HepG2 (cell line): ENCODE measurements at regions not wholly inside any gene's neighbourhood (a gene's known extent, or its start where the extent isn't known, plus 50 kb on each side); places are given as distances from the start of the nearest gene placed in this dataset.

Experiments used
- ATAC-seq: fragments of 200-7000 bp; cut with Tn5 transposase; 3 replicates; pipeline ENCODE4 v1.9.1; 2020; ENCODE audit warnings: mild to moderate bottlenecking, moderate library complexity
- BruUV-seq: library from RNA; stranded (reverse); fragments of 400-500 nt; replicated peaks from 2 replicates; lab custom pipeline; 2021; lab: Mats Ljungman, UMichigan
- CTCF ChIA-PET: fragments of 300-600 bp; formaldehyde crosslinking; extraction: SDS; loops from one replicate; lab custom pipeline; 2021; ENCODE audit warnings: low total read pairs, inconsistent platforms, low intra/inter-chr PET ratio; lab: Yijun Ruan, JAX
- POLR2A ChIA-PET: fragments of 350-600 bp; sonication (Branson Sonifier 250); formaldehyde crosslinking; loops from one replicate; lab custom pipeline; 2020; ENCODE audit warnings: antibody characterized with exemption, inconsistent platforms; lab: Yijun Ruan, JAX
- DNase-seq: peaks from one replicate; pipeline ENCODE4 v3.0.0-alpha.2; 2015; ENCODE audit warnings: low spot score
- FAIRE-seq: peaks from 3 replicates; lab custom pipeline; 2011; peaks lifted over from hg19 to GRCh38; lab: Jason Lieb, UNC
- H2AFZ ChIP-seq: one replicate; pipeline ENCODE4 v1.6.1; 2011; ENCODE audit warnings: low read length, inconsistent platforms
- H3K27ac ChIP-seq: fragments of 300-600 bp; 3 replicates; pipeline ENCODE4 v1.8.0; 2011; ENCODE audit warnings: mixed run types, mild to moderate bottlenecking, mixed read lengths, low read length, inconsistent platforms; ENCODE audit not compliant: insufficient read depth; ENCODE audit errors: extremely low read length
- H3K27me3 ChIP-seq, 2 experiments: fragments of 200-600 bp in 1 of 2; 2 replicates in 1 of 2; 3 replicates in 1 of 2; pipeline versions ENCODE4 v1.6.0 to v1.8.0; 2011; ENCODE audit warnings: low read length in 2 of 2, mild to moderate bottlenecking in 2 of 2, moderate library complexity in 2 of 2, inconsistent platforms in 1 of 2; ENCODE audit not compliant: insufficient read depth in 2 of 2, control insufficient read depth in 1 of 2
- H3K36me3 ChIP-seq, 2 experiments: fragments of 200-600 bp in 1 of 2; replicated peaks in 1 of 2; 2 replicates in 1 of 2; 3 replicates in 1 of 2; pipeline versions ENCODE4 v1.5.1 to v1.8.0; 2011; ENCODE audit warnings: low read length in 2 of 2, inconsistent platforms in 1 of 2; ENCODE audit not compliant: insufficient read depth in 2 of 2, control insufficient read depth in 1 of 2
- H3K4me1 ChIP-seq: 2 replicates; pipeline ENCODE4 v1.5.1; 2012; ENCODE audit warnings: low read length, inconsistent platforms; ENCODE audit not compliant: insufficient read depth
- H3K4me2 ChIP-seq: 2 replicates; pipeline ENCODE4 v1.6.0; 2011; ENCODE audit warnings: low read depth, low read length, inconsistent platforms
- H3K4me3 ChIP-seq, 3 experiments: fragments of 200-600 bp in 1 of 3; sonication (generic), shearing (Covaris generic) in 1 of 3; replicated peaks in 1 of 3; 2 replicates each; pipeline ENCODE4 v1.5.1; 2011 to 2016; ENCODE audit warnings: low read length in 3 of 3, inconsistent platforms in 2 of 3, low read depth in 2 of 3, mild to moderate bottlenecking in 2 of 3, control low read depth in 1 of 3, mixed read lengths in 1 of 3; ENCODE audit not compliant: insufficient read depth in 1 of 3
- H3K79me2 ChIP-seq: one replicate; pipeline ENCODE4 v1.6.1; 2011; ENCODE audit warnings: low read length, inconsistent platforms; ENCODE audit not compliant: insufficient read depth
- H3K9ac ChIP-seq: 2 replicates; pipeline ENCODE4 v1.6.0; 2011; ENCODE audit warnings: mild to moderate bottlenecking, low read depth, low read length, inconsistent platforms; ENCODE audit not compliant: insufficient read depth
- H3K9me3 ChIP-seq: 2 replicates; pipeline ENCODE4 v1.5.1; 2012; ENCODE audit warnings: mild to moderate bottlenecking, low read length
- H4K20me1 ChIP-seq: 2 replicates; pipeline ENCODE4 v1.6.0; 2011; ENCODE audit warnings: inconsistent platforms, mild to moderate bottlenecking, low read length, moderate library complexity; ENCODE audit not compliant: insufficient read depth
- ADNP ChIP-seq: sonication (generic); formaldehyde crosslinking; IDR thresholded peaks from 2 replicates; pipeline ENCODE4 v1.4.0; 2020; ENCODE audit warnings: missing genetic modification reagents
- LBX2 ChIP-seq: sonication (generic); formaldehyde crosslinking; IDR thresholded peaks from 2 replicates; pipeline ENCODE4 v1.5.0; 2020; ENCODE audit warnings: missing genetic modification reagents, mild to moderate bottlenecking, borderline replicate concordance
- PRPF4 ChIP-seq: fragments of 200-400 bp; formaldehyde crosslinking; IDR thresholded peaks from 2 replicates; pipeline ENCODE4 v1.6.1; 2016; ENCODE audit warnings: low read length, low read depth; ENCODE audit not compliant: poor library complexity, severe bottlenecking
- SMAD3 ChIP-seq: sonication (generic); formaldehyde crosslinking; IDR thresholded peaks from 2 replicates; pipeline ENCODE4 v1.4.0; 2020; ENCODE audit warnings: missing genetic modification reagents
- SMC3 ChIP-seq: IDR thresholded peaks from 2 replicates; pipeline ENCODE4 v1.6.1; 2011; ENCODE audit warnings: low read length, improper control_type of control experiment
- ZBTB21 ChIP-seq: sonication (generic); formaldehyde crosslinking; IDR thresholded peaks from 2 replicates; pipeline ENCODE4 v1.4.0; 2020; ENCODE audit warnings: missing genetic modification reagents
- ZBTB49 ChIP-seq: sonication (generic); formaldehyde crosslinking; IDR thresholded peaks from 2 replicates; pipeline ENCODE4 v1.4.0; 2020; ENCODE audit warnings: missing genetic modification reagents, borderline replicate concordance
- ZNF296 ChIP-seq: sonication (generic); formaldehyde crosslinking; conservative IDR thresholded peaks from 2 replicates; pipeline ENCODE4 v1.5.0; 2020; ENCODE audit warnings: mild to moderate bottlenecking, missing genetic modification reagents
- ZNF563 ChIP-seq: sonication (generic); formaldehyde crosslinking; IDR thresholded peaks from 2 replicates; pipeline ENCODE4 v1.8.0; 2022; ENCODE audit warnings: mild to moderate bottlenecking, moderate library complexity, missing genetic modification reagents
- WGBS: methylation state at CpG from one replicate; pipeline ENCODE4 v1.1.6; 2017; ENCODE audit warnings: low lambda C conversion rate; 5-methylcytosine and 5-hydroxymethylcytosine counted together
- in situ Hi-C: cut with HindIII; loops from 2 replicates; pipeline ENCODE4 v1.10.0; 2017; ENCODE audit warnings: low pct_unique_long_range_greater_than_20kb; ENCODE audit not compliant: extremely low pct_ligation_motif_present
- intact Hi-C: fragments of 100-400 bp; cut with micrococcal nuclease; formaldehyde crosslinking; loops from one replicate; pipeline ENCODE4 v1.10.0; 2022; ENCODE audit not compliant: unreplicated experiment
- TF ChIP-seq, protein P1 (sequence below): sonication (generic); formaldehyde crosslinking; IDR thresholded peaks from 2 replicates; pipeline ENCODE4 v1.8.1; 2023; ENCODE audit warnings: mild to moderate bottlenecking, missing genetic modification reagents
- TF ChIP-seq, protein P2 (sequence below): IDR thresholded peaks from 2 replicates; pipeline ENCODE4 v1.6.1; 2016; ENCODE audit warnings: mild to moderate bottlenecking

GRCh38 chr15:69610277-69610676, 157.7 kb downstream of the RPLP1 start (continued):
- no peak for TF ChIP-seq ZBTB21 (CRISPR knock-in tag)

DNA sequence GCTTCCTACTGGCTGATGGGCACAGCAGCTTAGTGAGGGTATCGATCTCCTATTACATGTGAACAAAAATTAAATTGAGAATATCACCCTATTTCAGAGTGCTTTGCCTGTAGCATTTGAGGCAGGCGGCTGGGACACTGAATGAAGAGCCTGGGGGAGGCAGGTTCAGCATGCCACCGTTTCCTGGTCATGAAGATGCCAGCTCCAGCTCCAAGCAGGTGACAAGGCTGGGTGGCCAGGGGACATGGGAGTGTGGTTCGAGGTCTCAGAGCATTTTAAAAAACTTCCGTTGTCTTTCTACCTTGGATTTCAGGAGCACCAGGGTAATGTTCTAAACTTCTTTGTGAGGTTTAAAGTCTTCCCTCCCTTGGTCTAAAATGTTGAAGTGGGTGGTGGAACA, 158.2 kb downstream of the RPLP1 start:
- in situ Hi-C loops, result no loop called here
- Histone ChIP-seq H3K4me2 (no peak overlapping the region), H3K9ac (no peak overlapping the region), H3K4me1 (no peaks in the 10 kb centered on the region), H3K9me3 (no peaks in the 10 kb centered on the region), H3K36me3 (no peaks in the 10 kb centered on the region), H3K4me3 (no peak overlapping the region), H3K27me3 (peaks cover 2 to 90% of the 10 kb centered on the region in 2 experiments; a peak in 4 of 5 replicates), H4K20me1 (peaks cover 58% of the 10 kb centered on the region), H3K27ac (no peak overlapping the region), H3K79me2 (no peaks in the 10 kb centered on the region), H2AFZ (no peak overlapping the region)
- TF ChIP-seq SMAD3 (CRISPR knock-in tag) (no peak), ZBTB49 (CRISPR knock-in tag) (no peak), ZNF296 (CRISPR knock-in tag) (no peak), LBX2 (no peak), ZNF563 (CRISPR knock-in tag) (no peak), PRPF4 (no peak), ADNP (no peak), SMC3 (no peak)
- TF ChIP-seq, protein P1, sequence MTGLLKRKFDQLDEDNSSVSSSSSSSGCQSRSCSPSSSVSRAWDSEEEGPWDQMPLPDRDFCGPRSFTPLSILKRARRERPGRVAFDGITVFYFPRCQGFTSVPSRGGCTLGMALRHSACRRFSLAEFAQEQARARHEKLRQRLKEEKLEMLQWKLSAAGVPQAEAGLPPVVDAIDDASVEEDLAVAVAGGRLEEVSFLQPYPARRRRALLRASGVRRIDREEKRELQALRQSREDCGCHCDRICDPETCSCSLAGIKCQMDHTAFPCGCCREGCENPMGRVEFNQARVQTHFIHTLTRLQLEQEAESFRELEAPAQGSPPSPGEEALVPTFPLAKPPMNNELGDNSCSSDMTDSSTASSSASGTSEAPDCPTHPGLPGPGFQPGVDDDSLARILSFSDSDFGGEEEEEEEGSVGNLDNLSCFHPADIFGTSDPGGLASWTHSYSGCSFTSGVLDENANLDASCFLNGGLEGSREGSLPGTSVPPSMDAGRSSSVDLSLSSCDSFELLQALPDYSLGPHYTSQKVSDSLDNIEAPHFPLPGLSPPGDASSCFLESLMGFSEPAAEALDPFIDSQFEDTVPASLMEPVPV (CRISPR knock-in tag), result no peak
- TF ChIP-seq, protein P2, sequence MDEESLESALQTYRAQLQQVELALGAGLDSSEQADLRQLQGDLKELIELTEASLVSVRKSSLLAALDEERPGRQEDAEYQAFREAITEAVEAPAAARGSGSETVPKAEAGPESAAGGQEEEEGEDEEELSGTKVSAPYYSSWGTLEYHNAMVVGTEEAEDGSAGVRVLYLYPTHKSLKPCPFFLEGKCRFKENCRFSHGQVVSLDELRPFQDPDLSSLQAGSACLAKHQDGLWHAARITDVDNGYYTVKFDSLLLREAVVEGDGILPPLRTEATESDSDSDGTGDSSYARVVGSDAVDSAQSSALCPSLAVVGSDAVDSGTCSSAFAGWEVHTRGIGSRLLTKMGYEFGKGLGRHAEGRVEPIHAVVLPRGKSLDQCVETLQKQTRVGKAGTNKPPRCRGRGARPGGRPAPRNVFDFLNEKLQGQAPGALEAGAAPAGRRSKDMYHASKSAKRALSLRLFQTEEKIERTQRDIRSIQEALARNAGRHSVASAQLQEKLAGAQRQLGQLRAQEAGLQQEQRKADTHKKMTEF (CRISPR knock-in tag), result no peak
- ChIA-PET CTCF (no interaction called here), POLR2A (no interaction called here)
- no TSS peak for BruUV-seq
- intact Hi-C loops, result no loop called here
- 10% methylated on average over 5 of the region's 5 CpGs for WGBS
- ATAC-seq, result no peak
- no peak for FAIRE-seq
- no peak for DNase-seq
